WI38 (cell line): ENCODE measurements at regions not wholly inside any gene's neighbourhood (a gene's known extent, or its start where the extent isn't known, plus 50 kb on each side); places are given as distances from the start of the nearest gene placed in this dataset.

Source experiments
- H3K4me3 ChIP-seq: 2 replicates; pipeline ENCODE4 v1.5.1; 2011; ENCODE audit warnings: low read depth, mild to moderate bottlenecking, control low read depth, low read length
- CTCF ChIP-seq: IDR thresholded peaks from 2 replicates; pipeline ENCODE4 v1.5.1; 2012; ENCODE audit warnings: low read depth, mild to moderate bottlenecking, control low read depth, low read length

- no peak for TF ChIP-seq CTCF
- no peak overlapping the region for H3K4me3 ChIP-seq
Measured at GRCh38 chr3:188046561-188047211, 107.3 kb upstream of the LPP start.

GRCh38 chr3:188047536-188047935 lies 106.4 kb upstream of the LPP start:
- no peak for TF ChIP-seq CTCF

GRCh38 chr3:188049606-188050530 lies 104.1 kb upstream of the LPP start:
- no peak overlapping the region for H3K4me3 ChIP-seq
- no peak for TF ChIP-seq CTCF

More at GRCh38 chr3:188047536-188047935, 106.4 kb upstream of the LPP start:
- no peak overlapping the region for H3K4me3 ChIP-seq

- no peak for TF ChIP-seq CTCF
- H3K4me3 ChIP-seq = no peak overlapping the region
Measured at GRCh38 chr3:188051801-188052168, 102.2 kb upstream of the LPP start.

- TF ChIP-seq CTCF = no peak
- no peak overlapping the region for H3K4me3 ChIP-seq
Measured at GRCh38 chr3:188052169-188053035, 101.6 kb upstream of the LPP start.

GRCh38 chr3:188053036-188053340 lies 101.0 kb upstream of the LPP start:
- no peak for TF ChIP-seq CTCF
- H3K4me3 ChIP-seq = no peak overlapping the region
